GM18858 (cell line): ENCODE measurements at regions not wholly inside any gene's neighbourhood (a gene's known extent, or its start where the extent isn't known, plus 50 kb on each side); places are given as distances from the start of the nearest gene placed in this dataset.

Experiments
- ATAC-seq: cut with Tn5 transposase; IDR thresholded peaks from one replicate; pipeline ENCODE4 v1.9.1; 2021; ENCODE audit not compliant: unreplicated experiment

- no peak for ATAC-seq
Measured at GRCh38 chr1:239913141-239913585, 178.5 kb upstream of the FMN2 start.

- no peak for ATAC-seq
Measured at GRCh38 chr1:239914751-239915231, 176.9 kb upstream of the FMN2 start.

- no peak for ATAC-seq
Measured at GRCh38 chr1:239918634-239919033, 173.0 kb upstream of the FMN2 start.

GRCh38 chr1:239920214-239920613 is 171.5 kb upstream of the FMN2 start:
- ATAC-seq = no peak

- no peak for ATAC-seq
Measured at GRCh38 chr1:239922778-239923522, 168.7 kb upstream of the FMN2 start.

- no peak for ATAC-seq
Measured at GRCh38 chr1:239924741-239925350, 166.8 kb upstream of the FMN2 start.

GRCh38 chr1:239926184-239926583 is 165.5 kb upstream of the FMN2 start:
- no peak for ATAC-seq

- no peak for ATAC-seq
Measured at GRCh38 chr1:239929317-239929716, 162.4 kb upstream of the FMN2 start.

GRCh38 chr1:239930686-239931262 is 160.9 kb upstream of the FMN2 start:
- no peak for ATAC-seq

- ATAC-seq = no peak
Measured at GRCh38 chr1:239931341-239931740, 160.3 kb upstream of the FMN2 start.

- ATAC-seq = no peak
Measured at GRCh38 chr1:239939602-239940001, 152.1 kb upstream of the FMN2 start.

- ATAC-seq = no peak
Measured at GRCh38 chr1:239943761-239944160, 147.9 kb upstream of the FMN2 start.

- no peak for ATAC-seq
Measured at GRCh38 chr1:239944666-239945065, 147.0 kb upstream of the FMN2 start.

GRCh38 chr1:239947801-239948200 is 143.9 kb upstream of the FMN2 start:
- ATAC-seq = no peak

- ATAC-seq = peak; percentile 69
Measured at GRCh38 chr1:239951511-239952140, 140.1 kb upstream of the FMN2 start.

- peak; percentile 41 for ATAC-seq
Measured at GRCh38 chr1:239952348-239953308, 139.1 kb upstream of the FMN2 start.

- no peak for ATAC-seq
Measured at GRCh38 chr1:239954836-239955235, 136.8 kb upstream of the FMN2 start.

GRCh38 chr1:239955431-239955830 is 136.3 kb upstream of the FMN2 start:
- ATAC-seq = no peak

GRCh38 chr1:239956263-239956662 is 135.4 kb upstream of the FMN2 start:
- no peak for ATAC-seq

GRCh38 chr1:239958063-239958462 is 133.6 kb upstream of the FMN2 start:
- ATAC-seq = no peak

- ATAC-seq = no peak
Measured at GRCh38 chr1:239960366-239960765, 131.3 kb upstream of the FMN2 start.
